A673 (cell line): ENCODE measurements at regions not wholly inside any gene's neighbourhood (a gene's known extent, or its start where the extent isn't known, plus 50 kb on each side); places are given as distances from the start of the nearest gene placed in this dataset.

Experiments used
- CTCF ChIP-seq: fragments of 300-800, 200-600 bp; sonication (generic); conservative IDR thresholded peaks from 2 replicates; pipeline ENCODE4 v1.5.1; 2017; ENCODE audit warnings: low read depth, mild to moderate bottlenecking, antibody characterized with exemption, low read length, moderate library complexity, mixed read lengths
- EZH2 ChIP-seq: fragments of 200-600 bp; sonication (generic); IDR thresholded peaks from 2 replicates; pipeline ENCODE4 v1.6.1; 2017; ENCODE audit warnings: borderline replicate concordance, low read depth, mild to moderate bottlenecking, mixed read lengths, antibody characterized with exemption, low read length; ENCODE audit not compliant: poor library complexity, severe bottlenecking

GRCh38 chr11:11770921-11771486, 70.8 kb upstream of the USP47 start:
- TF ChIP-seq CTCF (no peak), EZH2 (no peak)
